Stimulated activated CD4-positive, alpha-beta T cell treated with anti-CD3 and anti-CD28 coated beads, Interleukin-12 subunit alpha, Interleukin-12 subunit beta, amount 100 ng/mL, for 48 hours (primary cell): ENCODE measurements at regions not wholly inside any gene's neighbourhood (a gene's known extent, or its start where the extent isn't known, plus 50 kb on each side); places are given as distances from the start of the nearest gene placed in this dataset.
"Not testable (repeated sequence)": the region's sequence is repeated elsewhere in the genome, so short reads cannot be mapped to it uniquely, and the experiment has no call there.

Source experiments
- DNase-seq, 3 donors: peaks; one replicate each; pipeline ENCODE4 v3.0.0-alpha.2; 2020; ENCODE audit warnings: low read depth in 2 of 3, low spot score in 1 of 3

GRCh38 chr2:38148501-38148900, 72.5 kb upstream of the CYP1B1 start:
- no peak for DNase-seq

- DNase-seq = no peak
Measured at GRCh38 chr2:38147333-38148121, 71.6 kb upstream of the CYP1B1 start.

GRCh38 chr2:38146907-38147307, 71.0 kb upstream of the CYP1B1 start:
- no peak for DNase-seq

- peak in 2 of 3 donors; percentile 6 to 20 for DNase-seq
Measured at GRCh38 chr2:38146275-38146906, 70.4 kb upstream of the CYP1B1 start.

- DNase-seq = no peak
Measured at GRCh38 chr2:38145236-38145635, 69.3 kb upstream of the CYP1B1 start.

- DNase-seq = no peak
Measured at GRCh38 chr2:38142627-38143026, 66.7 kb upstream of the CYP1B1 start.

GRCh38 chr2:38141501-38141900, 65.5 kb upstream of the CYP1B1 start:
- DNase-seq = no peak

- DNase-seq = no peak
Measured at GRCh38 chr2:38138996-38139395, 63.0 kb upstream of the CYP1B1 start.

GRCh38 chr2:38138419-38138818, 62.5 kb upstream of the CYP1B1 start:
- DNase-seq = no peak

GRCh38 chr2:38137958-38138357, 62.0 kb upstream of the CYP1B1 start:
- not testable (repeated sequence) for DNase-seq

- no peak for DNase-seq
Measured at GRCh38 chr2:38131676-38132075, 55.7 kb upstream of the CYP1B1 start.

- DNase-seq = no peak
Measured at GRCh38 chr2:38130876-38131275, 54.9 kb upstream of the CYP1B1 start.

GRCh38 chr2:38129987-38130386, 54.0 kb upstream of the CYP1B1 start:
- no peak for DNase-seq

GRCh38 chr2:38129481-38129880, 53.5 kb upstream of the CYP1B1 start:
- DNase-seq = no peak

GRCh38 chr2:38128653-38129052, 52.7 kb upstream of the CYP1B1 start:
- no peak for DNase-seq

- no peak for DNase-seq
Measured at GRCh38 chr2:38127277-38127676, 51.3 kb upstream of the CYP1B1 start.

GRCh38 chr2:38125842-38126241, 49.9 kb upstream of the CYP1B1 start:
- no peak for DNase-seq
